Breast epithelium (tissue), 4 donors: ENCODE measurements at regions not wholly inside any gene's neighbourhood (a gene's known extent, or its start where the extent isn't known, plus 50 kb on each side); places are given as distances from the start of the nearest gene placed in this dataset.
"Not testable (repeated sequence)": the region's sequence is repeated elsewhere in the genome, so short reads cannot be mapped to it uniquely, and the experiment has no call there.

Experiments
- DNase-seq, 2 donors: peaks; one replicate each; pipeline ENCODE4 v3.0.0-alpha.2; 2019; ENCODE audit warnings: low spot score in 2 of 2
- H3K27ac ChIP-seq, 2 donors: fragments of 200-600 bp; sonication (generic) in 1 of 2; one replicate each; pipeline ENCODE4 v1.5.1; 2016 to 2019; ENCODE audit warnings: mild to moderate bottlenecking in 1 of 2
- H3K27me3 ChIP-seq, 2 donors: fragments of 200-600 bp; sonication (generic) in 1 of 2; one replicate each; pipeline versions ENCODE4 v1.5.1 to v1.6.0; 2017 to 2019; ENCODE audit warnings: control low read depth in 1 of 2, mild to moderate bottlenecking in 1 of 2
- H3K36me3 ChIP-seq: fragments of 200-600 bp; one replicate; pipeline ENCODE4 v1.5.1; 2019
- H3K4me1 ChIP-seq, 2 donors: fragments of 200-600 bp; sonication (generic); one replicate each; pipeline ENCODE4 v1.5.1; 2016 to 2019; ENCODE audit warnings: control low read depth in 1 of 2
- H3K4me3 ChIP-seq, 3 donors: fragments of 200-600 bp; sonication (generic); 1 replicate in 2 of 3; 2 replicates in 1 of 3; pipeline ENCODE4 v1.5.1; 2016 to 2019; ENCODE audit warnings: mild to moderate bottlenecking in 3 of 3, moderate library complexity in 2 of 3
- H3K9me3 ChIP-seq, 2 donors: fragments of 200-600 bp; sonication (generic) in 1 of 2; one replicate each; pipeline ENCODE4 v1.5.1; 2016 to 2019; ENCODE audit warnings: control low read depth in 1 of 2
- POLR2A ChIP-seq: fragments of 450-650 bp; IDR thresholded peaks from one replicate; pipeline ENCODE4 v1.6.1; 2016; ENCODE audit warnings: antibody characterized with exemption, mild to moderate bottlenecking, moderate library complexity
- POLR2AphosphoS5 ChIP-seq, 3 donors: sonication (generic); formaldehyde crosslinking; IDR thresholded peaks; one replicate each; pipeline ENCODE4 v1.6.1; 2017; ENCODE audit warnings: antibody characterized with exemption in 3 of 3
- intact Hi-C: fragments of 100-400 bp; cut with DNase I; formaldehyde crosslinking; loops from one replicate; pipeline ENCODE4 v1.15.1; 2023; ENCODE audit warnings: low total_unique reads
- TF ChIP-seq, protein P1 (sequence below), 3 donors: fragments of 450-650 bp; IDR thresholded peaks; one replicate each; pipeline ENCODE4 v1.5.1; 2016 to 2017; ENCODE audit warnings: antibody characterized with exemption in 3 of 3, mild to moderate bottlenecking in 3 of 3, moderate library complexity in 3 of 3

DNA sequence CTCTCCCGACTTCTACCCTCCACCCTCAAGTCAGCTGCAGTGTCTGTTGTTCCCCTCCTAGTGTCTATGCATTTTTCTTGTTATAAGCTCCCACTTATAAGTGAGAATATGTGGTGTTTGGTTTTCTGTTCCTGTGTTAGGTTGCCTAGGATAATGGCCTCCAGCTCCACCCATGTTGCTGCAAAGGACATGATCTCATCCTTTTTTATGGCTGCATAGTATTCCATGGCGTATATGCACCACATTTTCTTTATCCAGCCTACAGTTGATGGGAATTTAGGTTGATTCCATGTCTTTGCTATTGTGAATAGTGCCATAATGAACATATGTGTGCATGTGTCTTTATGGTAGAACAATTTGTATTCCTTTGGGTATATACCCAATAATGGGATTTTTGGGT, 80.7 kb downstream of the SPTSSA start:
- intact Hi-C loops, H3K4me3 ChIP-seq, H3K36me3 ChIP-seq: not testable (repeated sequence)

DNA sequence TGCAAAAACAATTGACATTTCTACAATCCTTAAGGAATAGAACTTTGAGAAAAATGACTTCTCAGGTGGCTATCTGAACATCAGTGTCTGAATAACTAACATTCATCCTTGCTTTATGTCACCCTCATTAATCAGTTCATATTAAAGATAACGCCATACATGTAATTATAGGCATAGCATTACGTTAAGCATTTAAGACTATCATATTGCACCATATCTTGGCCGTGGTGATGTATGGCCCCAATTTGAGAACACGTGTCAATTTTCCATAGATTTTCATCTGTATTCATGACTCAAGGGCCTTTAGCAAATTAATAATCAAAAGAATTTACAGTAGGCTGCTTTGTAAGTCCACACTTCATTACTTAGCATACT, 81.6 kb downstream of the SPTSSA start:
- intact Hi-C loops, result no loop called here
- H3K36me3 ChIP-seq, result no peaks in the 10 kb centered on the region
- no peaks in the 10 kb centered on the region for H3K27me3 ChIP-seq
- no peaks in the 10 kb centered on the region for H3K9me3 ChIP-seq
- no peak overlapping the region for H3K4me3 ChIP-seq
- no peak for TF ChIP-seq POLR2AphosphoS5 (IDR thresholded peaks at IDR 0.05)
- TF ChIP-seq, protein P1, sequence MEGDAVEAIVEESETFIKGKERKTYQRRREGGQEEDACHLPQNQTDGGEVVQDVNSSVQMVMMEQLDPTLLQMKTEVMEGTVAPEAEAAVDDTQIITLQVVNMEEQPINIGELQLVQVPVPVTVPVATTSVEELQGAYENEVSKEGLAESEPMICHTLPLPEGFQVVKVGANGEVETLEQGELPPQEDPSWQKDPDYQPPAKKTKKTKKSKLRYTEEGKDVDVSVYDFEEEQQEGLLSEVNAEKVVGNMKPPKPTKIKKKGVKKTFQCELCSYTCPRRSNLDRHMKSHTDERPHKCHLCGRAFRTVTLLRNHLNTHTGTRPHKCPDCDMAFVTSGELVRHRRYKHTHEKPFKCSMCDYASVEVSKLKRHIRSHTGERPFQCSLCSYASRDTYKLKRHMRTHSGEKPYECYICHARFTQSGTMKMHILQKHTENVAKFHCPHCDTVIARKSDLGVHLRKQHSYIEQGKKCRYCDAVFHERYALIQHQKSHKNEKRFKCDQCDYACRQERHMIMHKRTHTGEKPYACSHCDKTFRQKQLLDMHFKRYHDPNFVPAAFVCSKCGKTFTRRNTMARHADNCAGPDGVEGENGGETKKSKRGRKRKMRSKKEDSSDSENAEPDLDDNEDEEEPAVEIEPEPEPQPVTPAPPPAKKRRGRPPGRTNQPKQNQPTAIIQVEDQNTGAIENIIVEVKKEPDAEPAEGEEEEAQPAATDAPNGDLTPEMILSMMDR (IDR thresholded peaks at IDR 0.05), result no peak
- no peak for TF ChIP-seq POLR2A
- no peak for DNase-seq
- H3K4me1 ChIP-seq, result peaks cover 3 to 13% of the 10 kb centered on the region in 2 donors
- H3K27ac ChIP-seq, result peak overlapping the region; percentile 81 to 82

More for the DNA sequence above, 80.7 kb downstream of the SPTSSA start:
- H3K27me3 ChIP-seq, DNase-seq, H3K9me3 ChIP-seq, H3K4me1 ChIP-seq: not testable (repeated sequence)
- H3K27ac ChIP-seq, result peak overlapping the region in 1 of 2 donors; percentile 81

DNA sequence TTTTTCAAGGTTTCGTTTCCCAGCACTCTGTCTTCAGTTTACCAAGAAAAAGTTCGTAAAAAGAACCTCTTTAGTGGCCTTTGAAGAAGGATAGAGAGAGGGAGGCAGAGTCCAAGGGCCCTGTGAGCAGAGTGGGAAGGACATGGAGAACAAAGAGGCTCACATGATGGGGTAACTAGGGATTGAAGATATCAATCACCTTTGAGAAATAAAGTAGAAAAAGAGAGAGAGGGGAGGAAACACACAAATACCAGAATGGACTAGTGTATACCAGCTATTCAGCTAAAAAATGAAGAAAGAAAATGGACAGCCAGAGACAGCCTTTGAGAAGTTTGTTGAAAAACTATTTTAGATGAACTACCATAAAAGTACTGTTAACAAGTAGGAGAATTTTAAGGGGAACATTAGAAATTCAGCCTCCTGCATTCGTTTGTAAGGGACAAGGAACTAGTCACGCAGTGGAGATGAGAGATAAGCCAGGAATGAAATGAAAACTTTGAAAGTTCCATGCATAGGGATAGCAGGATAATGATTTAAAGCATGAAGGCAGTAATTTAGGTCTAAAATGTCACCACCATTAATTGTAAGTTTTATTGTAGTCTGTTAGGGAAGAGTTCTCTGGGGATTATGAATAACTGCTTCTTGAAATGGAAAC, 82.1 kb downstream of the SPTSSA start:
- intact Hi-C loops, result no loop called here
- Histone ChIP-seq H3K36me3 (no peaks in the 10 kb centered on the region), H3K4me3 (peak overlapping the region in 1 of 3 donors; percentile 9), H3K27me3 (no peaks in the 10 kb centered on the region), H3K27ac (peak overlapping the region; percentile 81 to 82), H3K4me1 (peaks cover 3 to 16% of the 10 kb centered on the region in 2 donors), H3K9me3 (no peaks in the 10 kb centered on the region)
- TF ChIP-seq POLR2AphosphoS5 (IDR thresholded peaks at IDR 0.05) (no peak), POLR2A (no peak)
- TF ChIP-seq, protein P1 (IDR thresholded peaks at IDR 0.05), result no peak
- no peak for DNase-seq

DNA sequence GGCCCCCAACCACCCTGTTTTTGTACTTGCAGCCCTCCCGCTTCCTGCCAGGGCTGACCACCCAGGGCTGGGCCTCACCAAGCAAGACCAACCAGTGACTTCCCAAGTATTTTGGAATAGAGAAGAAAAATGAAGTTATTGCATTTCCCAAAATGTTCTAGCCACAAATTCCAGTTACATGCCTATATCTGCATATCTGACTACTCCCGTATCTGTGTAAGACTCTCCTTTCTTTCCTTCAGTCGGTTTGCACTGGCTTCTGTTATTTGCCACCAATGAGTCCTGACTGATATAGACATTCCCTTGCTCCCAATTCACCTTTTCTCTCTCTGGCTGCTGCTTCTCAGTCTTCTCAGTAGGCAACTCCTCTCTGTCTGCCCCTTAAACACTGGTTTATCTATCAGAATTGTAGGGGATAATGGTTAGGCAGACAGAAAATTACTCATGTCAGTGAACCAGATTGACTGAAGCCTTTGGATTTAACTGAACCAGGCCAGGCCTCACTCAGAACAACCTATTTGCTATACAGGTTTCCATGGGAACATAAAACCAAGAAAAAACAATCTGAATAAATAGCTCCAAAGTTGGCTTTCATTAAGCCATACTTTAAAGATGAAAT, 85.3 kb downstream of the SPTSSA start:
- H3K27ac ChIP-seq, result peak overlapping the region in 1 of 2 donors; percentile 81
- intact Hi-C loops, result no loop called here
- TF ChIP-seq, protein P1 (IDR thresholded peaks at IDR 0.05), result no peak
- no peak for TF ChIP-seq POLR2A

DNA sequence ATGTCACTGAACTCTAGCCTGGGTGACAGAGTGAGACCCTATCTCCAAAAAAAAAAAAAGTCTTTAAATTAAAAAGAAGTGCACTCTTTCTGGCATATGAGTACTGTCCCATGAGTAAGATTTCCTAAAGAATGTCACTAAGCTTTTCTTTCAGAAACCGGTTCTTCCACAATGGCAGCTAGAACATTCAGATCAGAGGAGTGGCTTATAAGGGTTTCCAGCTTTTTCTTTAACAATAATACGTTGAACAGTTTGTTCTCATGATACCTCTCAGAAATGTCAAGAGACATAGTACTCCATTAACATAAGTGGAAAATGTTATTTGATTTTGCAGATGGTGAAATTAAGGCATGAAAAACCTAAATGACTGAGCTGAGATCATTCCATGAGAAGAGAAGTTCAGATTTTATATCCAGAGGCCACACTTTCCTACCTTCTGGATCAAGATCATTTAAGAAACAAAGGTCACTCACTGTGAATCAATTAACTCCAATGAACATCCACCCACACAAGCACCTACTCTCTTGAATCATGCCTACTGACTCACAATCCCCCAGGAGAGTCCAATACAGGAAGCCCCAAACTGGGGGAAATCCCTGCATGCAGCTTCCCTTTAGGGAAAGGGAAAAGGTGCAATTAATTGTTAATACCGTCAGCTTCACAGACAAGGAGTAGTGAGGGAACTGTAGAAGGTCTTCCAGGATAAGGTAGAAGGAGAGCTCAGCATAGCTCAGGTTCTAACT, 86.9 kb downstream of the SPTSSA start:
- no peak for DNase-seq
- Histone ChIP-seq H3K36me3 (no peaks in the 10 kb centered on the region), H3K4me1 (peaks cover 9 to 11% of the 10 kb centered on the region in 2 donors), H3K27me3 (no peaks in the 10 kb centered on the region), H3K9me3 (no peaks in the 10 kb centered on the region), H3K4me3 (no peak overlapping the region), H3K27ac (peak overlapping the region; percentile 73 to 81)
- TF ChIP-seq POLR2A (no peak), POLR2AphosphoS5 (IDR thresholded peaks at IDR 0.05) (no peak)
- TF ChIP-seq, protein P1 (IDR thresholded peaks at IDR 0.05), result no peak
- intact Hi-C loops, result no loop called here

More for the DNA sequence above, 85.3 kb downstream of the SPTSSA start:
- Histone ChIP-seq H3K4me1 (peaks cover 9 to 16% of the 10 kb centered on the region in 2 donors), H3K36me3 (no peaks in the 10 kb centered on the region), H3K27me3 (no peaks in the 10 kb centered on the region), H3K4me3 (no peak overlapping the region), H3K9me3 (no peaks in the 10 kb centered on the region)
- no peak for DNase-seq
